ENCODE measurements at regions not wholly inside any gene's neighbourhood (a gene's known extent, or its start where the extent isn't known, plus 50 kb on each side); places are given as distances from the start of the nearest gene placed in this dataset.

GRCh38 chr4:176467001-176467400 lies 147.2 kb downstream of the SPCS3 start:
- no peaks in the 10 kb centered on the region for H3K27me3 ChIP-seq (ENCODE audit: control insufficient read depth in 3 of 3, insufficient read depth in 3 of 3, low read length in 3 of 3)
- no peaks in the 10 kb centered on the region for H3K9me3 ChIP-seq (ENCODE audit: control insufficient read depth in 3 of 3, low read length in 3 of 3)
- no peaks in the 10 kb centered on the region for H3K36me3 ChIP-seq (ENCODE audit: control insufficient read depth in 3 of 3, insufficient read depth in 3 of 3, low read length in 3 of 3)
- no peaks in the 10 kb centered on the region for H3K4me1 ChIP-seq (ENCODE audit: control insufficient read depth in 3 of 3, insufficient read depth in 3 of 3, low read length in 3 of 3)
- H3K9ac ChIP-seq (ENCODE audit: low read depth in 1 of 3, low read length in 3 of 3), result no peak overlapping the region
- no peak overlapping the region for H3K27ac ChIP-seq (ENCODE audit: low read depth, low read length)
- no peak overlapping the region for H3K4me3 ChIP-seq (ENCODE audit: low read length in 3 of 3)

GRCh38 chr4:176469546-176469945 lies 149.8 kb downstream of the SPCS3 start:
- Histone ChIP-seq H3K36me3 (ENCODE audit: control insufficient read depth in 3 of 3, insufficient read depth in 3 of 3, low read length in 3 of 3) (no peaks in the 10 kb centered on the region), H3K4me3 (ENCODE audit: low read length in 3 of 3) (no peak overlapping the region), H3K27me3 (ENCODE audit: control insufficient read depth in 3 of 3, insufficient read depth in 3 of 3, low read length in 3 of 3) (no peaks in the 10 kb centered on the region), H3K4me1 (ENCODE audit: control insufficient read depth in 3 of 3, insufficient read depth in 3 of 3, low read length in 3 of 3) (no peaks in the 10 kb centered on the region), H3K9me3 (ENCODE audit: control insufficient read depth in 3 of 3, low read length in 3 of 3) (no peaks in the 10 kb centered on the region), H3K27ac (ENCODE audit: low read depth, low read length) (no peak overlapping the region), H3K9ac (ENCODE audit: low read depth in 1 of 3, low read length in 3 of 3) (no peak overlapping the region)

- H3K27ac ChIP-seq (ENCODE audit: low read depth, low read length), result no peak overlapping the region
- H3K4me3 ChIP-seq (ENCODE audit: low read length in 3 of 3), result no peak overlapping the region
- no peaks in the 10 kb centered on the region for H3K27me3 ChIP-seq (ENCODE audit: control insufficient read depth in 3 of 3, insufficient read depth in 3 of 3, low read length in 3 of 3)
- H3K9me3 ChIP-seq (ENCODE audit: control insufficient read depth in 3 of 3, low read length in 3 of 3), result no peaks in the 10 kb centered on the region
- H3K9ac ChIP-seq (ENCODE audit: low read depth in 1 of 3, low read length in 3 of 3), result no peak overlapping the region
- no peaks in the 10 kb centered on the region for H3K36me3 ChIP-seq (ENCODE audit: control insufficient read depth in 3 of 3, insufficient read depth in 3 of 3, low read length in 3 of 3)
- no peaks in the 10 kb centered on the region for H3K4me1 ChIP-seq (ENCODE audit: control insufficient read depth in 3 of 3, insufficient read depth in 3 of 3, low read length in 3 of 3)
These were observed 150.9 kb downstream of the SPCS3 start for GRCh38 chr4:176470671-176471070.

GRCh38 chr4:176475067-176475466 lies 155.3 kb downstream of the SPCS3 start:
- no peaks in the 10 kb centered on the region for H3K36me3 ChIP-seq (ENCODE audit: control insufficient read depth in 3 of 3, insufficient read depth in 3 of 3, low read length in 3 of 3)
- no peaks in the 10 kb centered on the region for H3K27me3 ChIP-seq (ENCODE audit: control insufficient read depth in 3 of 3, insufficient read depth in 3 of 3, low read length in 3 of 3)
- no peaks in the 10 kb centered on the region for H3K9me3 ChIP-seq (ENCODE audit: control insufficient read depth in 3 of 3, low read length in 3 of 3)
- H3K9ac ChIP-seq (ENCODE audit: low read depth in 1 of 3, low read length in 3 of 3), result no peak overlapping the region
- no peaks in the 10 kb centered on the region for H3K4me1 ChIP-seq (ENCODE audit: control insufficient read depth in 3 of 3, insufficient read depth in 3 of 3, low read length in 3 of 3)
- no peak overlapping the region for H3K27ac ChIP-seq (ENCODE audit: low read depth, low read length)
- H3K4me3 ChIP-seq (ENCODE audit: low read length in 3 of 3), result no peak overlapping the region

- H3K4me3 ChIP-seq (ENCODE audit: low read length in 3 of 3), result no peak overlapping the region
- H3K9me3 ChIP-seq (ENCODE audit: control insufficient read depth in 3 of 3, low read length in 3 of 3), result no peaks in the 10 kb centered on the region
- H3K9ac ChIP-seq (ENCODE audit: low read depth in 1 of 3, low read length in 3 of 3), result no peak overlapping the region
These were observed 158.3 kb downstream of the SPCS3 start for GRCh38 chr4:176478076-176478475.

GRCh38 chr4:176479767-176480166 lies 160.0 kb downstream of the SPCS3 start:
- Histone ChIP-seq H3K27ac (ENCODE audit: low read depth, low read length) (no peak overlapping the region), H3K4me1 (ENCODE audit: control insufficient read depth in 3 of 3, insufficient read depth in 3 of 3, low read length in 3 of 3) (no peaks in the 10 kb centered on the region), H3K9me3 (ENCODE audit: control insufficient read depth in 3 of 3, low read length in 3 of 3) (no peaks in the 10 kb centered on the region), H3K9ac (ENCODE audit: low read depth in 1 of 3, low read length in 3 of 3) (no peak overlapping the region), H3K4me3 (ENCODE audit: low read length in 3 of 3) (no peak overlapping the region), H3K36me3 (ENCODE audit: control insufficient read depth in 3 of 3, insufficient read depth in 3 of 3, low read length in 3 of 3) (no peaks in the 10 kb centered on the region), H3K27me3 (ENCODE audit: control insufficient read depth in 3 of 3, insufficient read depth in 3 of 3, low read length in 3 of 3) (no peaks in the 10 kb centered on the region)

More at GRCh38 chr4:176478076-176478475, 158.3 kb downstream of the SPCS3 start:
- Histone ChIP-seq H3K4me1 (ENCODE audit: control insufficient read depth in 3 of 3, insufficient read depth in 3 of 3, low read length in 3 of 3) (no peaks in the 10 kb centered on the region), H3K36me3 (ENCODE audit: control insufficient read depth in 3 of 3, insufficient read depth in 3 of 3, low read length in 3 of 3) (no peaks in the 10 kb centered on the region), H3K27me3 (ENCODE audit: control insufficient read depth in 3 of 3, insufficient read depth in 3 of 3, low read length in 3 of 3) (no peaks in the 10 kb centered on the region), H3K27ac (ENCODE audit: low read depth, low read length) (no peak overlapping the region)

GRCh38 chr4:176482972-176483371 lies 163.2 kb downstream of the SPCS3 start:
- no peak overlapping the region for H3K4me3 ChIP-seq (ENCODE audit: low read length in 3 of 3)
- no peaks in the 10 kb centered on the region for H3K27me3 ChIP-seq (ENCODE audit: control insufficient read depth in 3 of 3, insufficient read depth in 3 of 3, low read length in 3 of 3)
- no peaks in the 10 kb centered on the region for H3K4me1 ChIP-seq (ENCODE audit: control insufficient read depth in 3 of 3, insufficient read depth in 3 of 3, low read length in 3 of 3)
- no peaks in the 10 kb centered on the region for H3K9me3 ChIP-seq (ENCODE audit: control insufficient read depth in 3 of 3, low read length in 3 of 3)
- no peak overlapping the region for H3K27ac ChIP-seq (ENCODE audit: low read depth, low read length)
- no peak overlapping the region for H3K9ac ChIP-seq (ENCODE audit: low read depth in 1 of 3, low read length in 3 of 3)
- H3K36me3 ChIP-seq (ENCODE audit: control insufficient read depth in 3 of 3, insufficient read depth in 3 of 3, low read length in 3 of 3), result no peaks in the 10 kb centered on the region

- no peaks in the 10 kb centered on the region for H3K4me1 ChIP-seq (ENCODE audit: control insufficient read depth in 3 of 3, insufficient read depth in 3 of 3, low read length in 3 of 3)
- no peak overlapping the region for H3K9ac ChIP-seq (ENCODE audit: low read depth in 1 of 3, low read length in 3 of 3)
- H3K4me3 ChIP-seq (ENCODE audit: low read length in 3 of 3), result no peak overlapping the region
- no peaks in the 10 kb centered on the region for H3K27me3 ChIP-seq (ENCODE audit: control insufficient read depth in 3 of 3, insufficient read depth in 3 of 3, low read length in 3 of 3)
- no peaks in the 10 kb centered on the region for H3K9me3 ChIP-seq (ENCODE audit: control insufficient read depth in 3 of 3, low read length in 3 of 3)
- no peak overlapping the region for H3K27ac ChIP-seq (ENCODE audit: low read depth, low read length)
- no peaks in the 10 kb centered on the region for H3K36me3 ChIP-seq (ENCODE audit: control insufficient read depth in 3 of 3, insufficient read depth in 3 of 3, low read length in 3 of 3)
These were observed 164.7 kb downstream of the SPCS3 start for GRCh38 chr4:176484301-176484984.

GRCh38 chr4:176489001-176489400 lies 169.2 kb downstream of the SPCS3 start:
- no peak overlapping the region for H3K4me3 ChIP-seq (ENCODE audit: low read length in 3 of 3)
- no peaks in the 10 kb centered on the region for H3K4me1 ChIP-seq (ENCODE audit: control insufficient read depth in 3 of 3, insufficient read depth in 3 of 3, low read length in 3 of 3)
- no peaks in the 10 kb centered on the region for H3K27me3 ChIP-seq (ENCODE audit: control insufficient read depth in 3 of 3, insufficient read depth in 3 of 3, low read length in 3 of 3)
- H3K27ac ChIP-seq (ENCODE audit: low read depth, low read length), result no peak overlapping the region
- H3K9ac ChIP-seq (ENCODE audit: low read depth in 1 of 3, low read length in 3 of 3), result no peak overlapping the region
- no peaks in the 10 kb centered on the region for H3K36me3 ChIP-seq (ENCODE audit: control insufficient read depth in 3 of 3, insufficient read depth in 3 of 3, low read length in 3 of 3)
- H3K9me3 ChIP-seq (ENCODE audit: control insufficient read depth in 3 of 3, low read length in 3 of 3), result no peaks in the 10 kb centered on the region

GRCh38 chr4:176492646-176493302 lies 173.0 kb downstream of the SPCS3 start:
- Histone ChIP-seq H3K9ac (ENCODE audit: low read depth in 1 of 3, low read length in 3 of 3) (no peak overlapping the region), H3K27me3 (ENCODE audit: control insufficient read depth in 3 of 3, insufficient read depth in 3 of 3, low read length in 3 of 3) (no peaks in the 10 kb centered on the region), H3K4me1 (ENCODE audit: control insufficient read depth in 3 of 3, insufficient read depth in 3 of 3, low read length in 3 of 3) (no peaks in the 10 kb centered on the region), H3K27ac (ENCODE audit: low read depth, low read length) (no peak overlapping the region), H3K4me3 (ENCODE audit: low read length in 3 of 3) (no peak overlapping the region), H3K9me3 (ENCODE audit: control insufficient read depth in 3 of 3, low read length in 3 of 3) (no peaks in the 10 kb centered on the region), H3K36me3 (ENCODE audit: control insufficient read depth in 3 of 3, insufficient read depth in 3 of 3, low read length in 3 of 3) (no peaks in the 10 kb centered on the region)
